ENCODE measurements at regions not wholly inside any gene's neighbourhood (a gene's known extent, or its start where the extent isn't known, plus 50 kb on each side); places are given as distances from the start of the nearest gene placed in this dataset.

- Histone ChIP-seq H3K36me3 (ENCODE audit: control insufficient read depth, insufficient read depth, low read length, severe bottlenecking) (no peaks in the 10 kb centered on the region), H3K4me1 (ENCODE audit: control insufficient read depth, insufficient read depth, low read length) (peaks cover 24% of the 10 kb centered on the region), H3K9me3 (ENCODE audit: control insufficient read depth, low read length) (no peaks in the 10 kb centered on the region), H3K9ac (ENCODE audit: low read length) (peak overlapping the region; percentile 35), H3K4me3 (ENCODE audit: low read length) (no peak overlapping the region), H3K27me3 (replicated peaks; ENCODE audit: control insufficient read depth, insufficient read depth, low read length) (no peaks in the 10 kb centered on the region)
- DNase-seq (ENCODE audit: low read depth), result no peak
These were observed 384.2 kb upstream of the RPS23 start for GRCh38 chr5:82662340-82662739.

GRCh38 chr5:82661933-82662332 is 383.8 kb upstream of the RPS23 start:
- DNase-seq (ENCODE audit: low read depth), result no peak
- H3K9ac ChIP-seq (ENCODE audit: low read length), result peak overlapping the region; percentile 35
- H3K27me3 ChIP-seq (replicated peaks; ENCODE audit: control insufficient read depth, insufficient read depth, low read length), result no peaks in the 10 kb centered on the region
- H3K4me3 ChIP-seq (ENCODE audit: low read length), result no peak overlapping the region
- H3K4me1 ChIP-seq (ENCODE audit: control insufficient read depth, insufficient read depth, low read length), result peaks cover 24% of the 10 kb centered on the region
- no peaks in the 10 kb centered on the region for H3K36me3 ChIP-seq (ENCODE audit: control insufficient read depth, insufficient read depth, low read length, severe bottlenecking)
- no peaks in the 10 kb centered on the region for H3K9me3 ChIP-seq (ENCODE audit: control insufficient read depth, low read length)

GRCh38 chr5:82661462-82661861 is 383.3 kb upstream of the RPS23 start:
- DNase-seq (ENCODE audit: low read depth), result no peak
- H3K27me3 ChIP-seq (replicated peaks; ENCODE audit: control insufficient read depth, insufficient read depth, low read length), result no peaks in the 10 kb centered on the region
- peak overlapping the region; percentile 35 for H3K9ac ChIP-seq (ENCODE audit: low read length)
- peaks cover 27% of the 10 kb centered on the region for H3K4me1 ChIP-seq (ENCODE audit: control insufficient read depth, insufficient read depth, low read length)
- H3K4me3 ChIP-seq (ENCODE audit: low read length), result no peak overlapping the region
- no peaks in the 10 kb centered on the region for H3K36me3 ChIP-seq (ENCODE audit: control insufficient read depth, insufficient read depth, low read length, severe bottlenecking)
- no peaks in the 10 kb centered on the region for H3K9me3 ChIP-seq (ENCODE audit: control insufficient read depth, low read length)

- peaks cover 30% of the 10 kb centered on the region for H3K4me1 ChIP-seq (ENCODE audit: control insufficient read depth, insufficient read depth, low read length)
- H3K4me3 ChIP-seq (ENCODE audit: low read length), result no peak overlapping the region
- H3K36me3 ChIP-seq (ENCODE audit: control insufficient read depth, insufficient read depth, low read length, severe bottlenecking), result no peaks in the 10 kb centered on the region
- no peaks in the 10 kb centered on the region for H3K9me3 ChIP-seq (ENCODE audit: control insufficient read depth, low read length)
- H3K9ac ChIP-seq (ENCODE audit: low read length), result no peak overlapping the region
- no peak for DNase-seq (ENCODE audit: low read depth)
- H3K27me3 ChIP-seq (replicated peaks; ENCODE audit: control insufficient read depth, insufficient read depth, low read length), result no peaks in the 10 kb centered on the region
These were observed 381.0 kb upstream of the RPS23 start for GRCh38 chr5:82659115-82659514.

- no peak overlapping the region for H3K9ac ChIP-seq (ENCODE audit: low read length)
- peaks cover 26% of the 10 kb centered on the region for H3K4me1 ChIP-seq (ENCODE audit: control insufficient read depth, insufficient read depth, low read length)
- H3K9me3 ChIP-seq (ENCODE audit: control insufficient read depth, low read length), result no peaks in the 10 kb centered on the region
- no peaks in the 10 kb centered on the region for H3K36me3 ChIP-seq (ENCODE audit: control insufficient read depth, insufficient read depth, low read length, severe bottlenecking)
- H3K27me3 ChIP-seq (replicated peaks; ENCODE audit: control insufficient read depth, insufficient read depth, low read length), result no peaks in the 10 kb centered on the region
- H3K4me3 ChIP-seq (ENCODE audit: low read length), result no peak overlapping the region
- DNase-seq (ENCODE audit: low read depth), result no peak
These were observed 379.0 kb upstream of the RPS23 start for GRCh38 chr5:82657033-82657699.

GRCh38 chr5:82656341-82656761 is 378.2 kb upstream of the RPS23 start:
- Histone ChIP-seq H3K4me1 (ENCODE audit: control insufficient read depth, insufficient read depth, low read length) (peaks cover 19% of the 10 kb centered on the region), H3K36me3 (ENCODE audit: control insufficient read depth, insufficient read depth, low read length, severe bottlenecking) (no peaks in the 10 kb centered on the region), H3K4me3 (ENCODE audit: low read length) (no peak overlapping the region), H3K9ac (ENCODE audit: low read length) (no peak overlapping the region), H3K27me3 (replicated peaks; ENCODE audit: control insufficient read depth, insufficient read depth, low read length) (no peaks in the 10 kb centered on the region), H3K9me3 (ENCODE audit: control insufficient read depth, low read length) (no peaks in the 10 kb centered on the region)
- no peak for DNase-seq (ENCODE audit: low read depth)

GRCh38 chr5:82655078-82655477 is 376.9 kb upstream of the RPS23 start:
- Histone ChIP-seq H3K4me3 (ENCODE audit: low read length) (no peak overlapping the region), H3K9ac (ENCODE audit: low read length) (no peak overlapping the region), H3K36me3 (ENCODE audit: control insufficient read depth, insufficient read depth, low read length, severe bottlenecking) (no peaks in the 10 kb centered on the region), H3K27me3 (replicated peaks; ENCODE audit: control insufficient read depth, insufficient read depth, low read length) (no peaks in the 10 kb centered on the region), H3K9me3 (ENCODE audit: control insufficient read depth, low read length) (no peaks in the 10 kb centered on the region), H3K4me1 (ENCODE audit: control insufficient read depth, insufficient read depth, low read length) (peaks cover 10% of the 10 kb centered on the region)
- DNase-seq (ENCODE audit: low read depth), result no peak

GRCh38 chr5:82649943-82650342 is 371.8 kb upstream of the RPS23 start:
- no peak for DNase-seq (ENCODE audit: low read depth)
- Histone ChIP-seq H3K4me1 (ENCODE audit: control insufficient read depth, insufficient read depth, low read length) (peaks cover 8% of the 10 kb centered on the region), H3K9me3 (ENCODE audit: control insufficient read depth, low read length) (no peaks in the 10 kb centered on the region), H3K36me3 (ENCODE audit: control insufficient read depth, insufficient read depth, low read length, severe bottlenecking) (no peaks in the 10 kb centered on the region), H3K9ac (ENCODE audit: low read length) (no peak overlapping the region), H3K4me3 (ENCODE audit: low read length) (no peak overlapping the region), H3K27me3 (replicated peaks; ENCODE audit: control insufficient read depth, insufficient read depth, low read length) (no peaks in the 10 kb centered on the region)

GRCh38 chr5:82644766-82645165 is 366.6 kb upstream of the RPS23 start:
- Histone ChIP-seq H3K27me3 (replicated peaks; ENCODE audit: control insufficient read depth, insufficient read depth, low read length) (no peaks in the 10 kb centered on the region), H3K4me1 (ENCODE audit: control insufficient read depth, insufficient read depth, low read length) (peaks cover 27% of the 10 kb centered on the region), H3K9me3 (ENCODE audit: control insufficient read depth, low read length) (no peaks in the 10 kb centered on the region), H3K4me3 (ENCODE audit: low read length) (no peak overlapping the region), H3K36me3 (ENCODE audit: control insufficient read depth, insufficient read depth, low read length, severe bottlenecking) (no peaks in the 10 kb centered on the region), H3K9ac (ENCODE audit: low read length) (no peak overlapping the region)
- no peak for DNase-seq (ENCODE audit: low read depth)

GRCh38 chr5:82644229-82644628 is 366.1 kb upstream of the RPS23 start:
- peaks cover 32% of the 10 kb centered on the region for H3K4me1 ChIP-seq (ENCODE audit: control insufficient read depth, insufficient read depth, low read length)
- H3K4me3 ChIP-seq (ENCODE audit: low read length), result no peak overlapping the region
- DNase-seq (ENCODE audit: low read depth), result no peak
- H3K9me3 ChIP-seq (ENCODE audit: control insufficient read depth, low read length), result no peaks in the 10 kb centered on the region
- H3K9ac ChIP-seq (ENCODE audit: low read length), result no peak overlapping the region
- H3K27me3 ChIP-seq (replicated peaks; ENCODE audit: control insufficient read depth, insufficient read depth, low read length), result no peaks in the 10 kb centered on the region
- no peaks in the 10 kb centered on the region for H3K36me3 ChIP-seq (ENCODE audit: control insufficient read depth, insufficient read depth, low read length, severe bottlenecking)

GRCh38 chr5:82642313-82642712 is 364.2 kb upstream of the RPS23 start:
- Histone ChIP-seq H3K36me3 (ENCODE audit: control insufficient read depth, insufficient read depth, low read length, severe bottlenecking) (no peaks in the 10 kb centered on the region), H3K4me3 (ENCODE audit: low read length) (no peak overlapping the region), H3K9ac (ENCODE audit: low read length) (no peak overlapping the region), H3K9me3 (ENCODE audit: control insufficient read depth, low read length) (no peaks in the 10 kb centered on the region), H3K27me3 (replicated peaks; ENCODE audit: control insufficient read depth, insufficient read depth, low read length) (no peaks in the 10 kb centered on the region), H3K4me1 (ENCODE audit: control insufficient read depth, insufficient read depth, low read length) (peaks cover 30% of the 10 kb centered on the region)
- DNase-seq (ENCODE audit: low read depth), result no peak
